Neural cell (in vitro differentiated cells): ENCODE measurements at regions not wholly inside any gene's neighbourhood (a gene's known extent, or its start where the extent isn't known, plus 50 kb on each side); places are given as distances from the start of the nearest gene placed in this dataset.

Experiments
- CTCF ChIP-seq: fragments of 450-650 bp; IDR thresholded peaks from 2 replicates; pipeline ENCODE4 v1.5.1; 2014; ENCODE audit warnings: antibody characterized with exemption, mild to moderate bottlenecking, moderate library complexity; ENCODE audit not compliant: poor library complexity, severe bottlenecking
- EP300 ChIP-seq: fragments of 450-650 bp; conservative IDR thresholded peaks from 2 replicates; pipeline ENCODE4 v1.6.1; 2014; ENCODE audit warnings: antibody characterized with exemption, mild to moderate bottlenecking, moderate library complexity; ENCODE audit not compliant: poor library complexity, severe bottlenecking
- EZH2 ChIP-seq: fragments of 200-600, 300-800 bp; shearing (Covaris generic), sonication (generic); IDR thresholded peaks from 2 replicates; pipeline ENCODE4 v1.6.1; 2014; ENCODE audit warnings: antibody characterized with exemption, low read length, borderline replicate concordance, mild to moderate bottlenecking; ENCODE audit not compliant: insufficient read depth, poor library complexity, severe bottlenecking
- MXI1 ChIP-seq: fragments of 450-650 bp; conservative IDR thresholded peaks from 2 replicates; pipeline ENCODE4 v1.6.1; 2014; ENCODE audit warnings: antibody characterized with exemption, mild to moderate bottlenecking; ENCODE audit not compliant: poor library complexity, severe bottlenecking
- POLR2AphosphoS5 ChIP-seq: IDR thresholded peaks from 2 replicates; pipeline ENCODE4 v1.6.1; 2012
- REST ChIP-seq: IDR thresholded peaks from 2 replicates; pipeline ENCODE4 v1.6.1; 2012; ENCODE audit warnings: borderline replicate concordance

GRCh38 chr6:76839505-76839904 lies 623.8 kb downstream of the HTR1B start:
- TF ChIP-seq REST (no peak), POLR2AphosphoS5 (peak; percentile 62), EZH2 (no peak), CTCF (no peak), EP300 (peak; percentile 57), MXI1 (no peak)
